ENCODE measurements at regions not wholly inside any gene's neighbourhood (a gene's known extent, or its start where the extent isn't known, plus 50 kb on each side); places are given as distances from the start of the nearest gene placed in this dataset.

- TF ChIP-seq, protein P1, sequence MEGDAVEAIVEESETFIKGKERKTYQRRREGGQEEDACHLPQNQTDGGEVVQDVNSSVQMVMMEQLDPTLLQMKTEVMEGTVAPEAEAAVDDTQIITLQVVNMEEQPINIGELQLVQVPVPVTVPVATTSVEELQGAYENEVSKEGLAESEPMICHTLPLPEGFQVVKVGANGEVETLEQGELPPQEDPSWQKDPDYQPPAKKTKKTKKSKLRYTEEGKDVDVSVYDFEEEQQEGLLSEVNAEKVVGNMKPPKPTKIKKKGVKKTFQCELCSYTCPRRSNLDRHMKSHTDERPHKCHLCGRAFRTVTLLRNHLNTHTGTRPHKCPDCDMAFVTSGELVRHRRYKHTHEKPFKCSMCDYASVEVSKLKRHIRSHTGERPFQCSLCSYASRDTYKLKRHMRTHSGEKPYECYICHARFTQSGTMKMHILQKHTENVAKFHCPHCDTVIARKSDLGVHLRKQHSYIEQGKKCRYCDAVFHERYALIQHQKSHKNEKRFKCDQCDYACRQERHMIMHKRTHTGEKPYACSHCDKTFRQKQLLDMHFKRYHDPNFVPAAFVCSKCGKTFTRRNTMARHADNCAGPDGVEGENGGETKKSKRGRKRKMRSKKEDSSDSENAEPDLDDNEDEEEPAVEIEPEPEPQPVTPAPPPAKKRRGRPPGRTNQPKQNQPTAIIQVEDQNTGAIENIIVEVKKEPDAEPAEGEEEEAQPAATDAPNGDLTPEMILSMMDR (IDR thresholded peaks at IDR 0.05) = no peak
- no peak for TF ChIP-seq POLR2A (IDR thresholded peaks at IDR 0.05)
Measured at GRCh38 chr2:186426153-186427016, 59.7 kb upstream of the ZC3H15 start.
